ENCODE measurements at regions not wholly inside any gene's neighbourhood (a gene's known extent, or its start where the extent isn't known, plus 50 kb on each side); places are given as distances from the start of the nearest gene placed in this dataset.

DNA sequence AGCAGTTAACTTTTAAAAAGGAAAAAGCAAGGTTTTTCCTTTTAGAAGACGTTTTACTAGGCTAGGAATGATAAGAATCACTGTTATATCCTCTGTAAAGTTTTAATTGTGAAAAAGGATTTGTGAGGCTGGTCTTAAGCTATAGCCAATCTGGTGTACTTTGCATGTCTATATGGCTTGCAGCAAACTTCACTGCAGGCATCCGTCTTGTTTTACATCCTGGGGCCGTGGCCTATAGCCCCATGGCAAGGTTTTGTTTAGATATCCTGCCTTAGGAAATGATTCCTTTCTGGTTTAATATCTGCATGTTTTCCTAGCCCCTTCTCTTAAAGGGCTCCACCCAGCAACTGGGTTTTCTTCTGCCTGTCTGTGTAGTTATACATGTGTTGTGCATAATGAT lies 272.8 kb downstream of the ICE1 start:
- Mint-ChIP-seq H3K36me3 (ENCODE audit: low read depth) (no peaks in the 10 kb centered on the region), H3K27me3 (ENCODE audit: low read depth) (peaks cover 9% of the 10 kb centered on the region), H3K27ac (no peak overlapping the region), H3K4me1 (ENCODE audit: low read depth) (no peaks in the 10 kb centered on the region), H3K4me3 (no peak overlapping the region), H3K9me3 (peaks cover 3% of the 10 kb centered on the region)
- no peak for DNase-seq
- intact Hi-C loops (cut with micrococcal nuclease), result no loop called here
- CTCF ChIA-PET, result interaction anchor here (0.7 kb wide), 2 partner anchors 26 to 84 kb away, joined by 3 read pairs; no protein-coding TSS in a partner anchor

- no peak overlapping the region for H3K27ac Mint-ChIP-seq
- intact Hi-C loops (cut with micrococcal nuclease), result no loop called here
- H3K36me3 Mint-ChIP-seq (ENCODE audit: low read depth), result no peaks in the 10 kb centered on the region
- H3K27me3 Mint-ChIP-seq (ENCODE audit: low read depth), result peaks cover 24% of the 10 kb centered on the region
- no peaks in the 10 kb centered on the region for H3K4me1 Mint-ChIP-seq (ENCODE audit: low read depth)
- H3K4me3 Mint-ChIP-seq, result no peak overlapping the region
- DNase-seq, result no peak
- CTCF ChIA-PET, result no interaction called here
- H3K9me3 Mint-ChIP-seq, result peaks cover 3% of the 10 kb centered on the region
These were observed 266.4 kb downstream of the ICE1 start for GRCh38 chr5:5688925-5689310.

GRCh38 chr5:5688194-5688924 lies 265.9 kb downstream of the ICE1 start:
- Mint-ChIP-seq H3K9me3 (peaks cover 8% of the 10 kb centered on the region), H3K4me1 (ENCODE audit: low read depth) (no peaks in the 10 kb centered on the region), H3K36me3 (ENCODE audit: low read depth) (no peaks in the 10 kb centered on the region), H3K27ac (no peak overlapping the region), H3K27me3 (ENCODE audit: low read depth) (peaks cover 24% of the 10 kb centered on the region), H3K4me3 (no peak overlapping the region)
- intact Hi-C loops (cut with micrococcal nuclease), result no loop called here
- CTCF ChIA-PET, result no interaction called here
- DNase-seq, result no peak

DNA sequence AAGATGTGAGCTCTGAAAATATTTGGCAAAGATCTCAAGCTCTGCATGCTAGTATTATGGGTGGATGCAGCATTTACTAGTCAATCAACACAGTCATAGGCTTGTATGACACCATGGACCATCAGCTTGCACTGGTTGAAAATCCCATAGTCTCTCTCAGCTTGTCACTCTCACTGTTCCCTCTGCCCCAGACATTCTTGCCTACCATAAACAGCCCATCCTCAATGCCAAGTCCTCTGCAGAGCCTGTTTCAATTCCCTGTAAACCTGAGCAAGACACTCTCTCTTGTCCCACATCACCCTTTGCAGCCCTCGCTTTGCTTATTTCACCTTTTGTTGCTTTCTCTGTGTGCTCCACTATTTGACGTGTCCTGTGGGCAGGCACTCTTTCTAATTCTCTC lies 264.6 kb downstream of the ICE1 start:
- H3K4me1 Mint-ChIP-seq (ENCODE audit: low read depth), result no peaks in the 10 kb centered on the region
- H3K9me3 Mint-ChIP-seq, result peaks cover 13% of the 10 kb centered on the region
- no peaks in the 10 kb centered on the region for H3K36me3 Mint-ChIP-seq (ENCODE audit: low read depth)
- H3K27ac Mint-ChIP-seq, result no peak overlapping the region
- intact Hi-C loops (cut with micrococcal nuclease), result no loop called here
- DNase-seq, result no peak
- H3K4me3 Mint-ChIP-seq, result no peak overlapping the region
- CTCF ChIA-PET, result no interaction called here
- peaks cover 24% of the 10 kb centered on the region for H3K27me3 Mint-ChIP-seq (ENCODE audit: low read depth)

- Mint-ChIP-seq H3K36me3 (ENCODE audit: low read depth) (no peaks in the 10 kb centered on the region), H3K9me3 (peaks cover 10% of the 10 kb centered on the region), H3K27me3 (ENCODE audit: low read depth) (peaks cover 20% of the 10 kb centered on the region), H3K4me1 (ENCODE audit: low read depth) (no peaks in the 10 kb centered on the region), H3K4me3 (no peak overlapping the region), H3K27ac (no peak overlapping the region)
- CTCF ChIA-PET, result no interaction called here
- intact Hi-C loops (cut with micrococcal nuclease), result no loop called here
- DNase-seq, result no peak
These were observed 263.9 kb downstream of the ICE1 start for GRCh38 chr5:5686356-5686755.

DNA sequence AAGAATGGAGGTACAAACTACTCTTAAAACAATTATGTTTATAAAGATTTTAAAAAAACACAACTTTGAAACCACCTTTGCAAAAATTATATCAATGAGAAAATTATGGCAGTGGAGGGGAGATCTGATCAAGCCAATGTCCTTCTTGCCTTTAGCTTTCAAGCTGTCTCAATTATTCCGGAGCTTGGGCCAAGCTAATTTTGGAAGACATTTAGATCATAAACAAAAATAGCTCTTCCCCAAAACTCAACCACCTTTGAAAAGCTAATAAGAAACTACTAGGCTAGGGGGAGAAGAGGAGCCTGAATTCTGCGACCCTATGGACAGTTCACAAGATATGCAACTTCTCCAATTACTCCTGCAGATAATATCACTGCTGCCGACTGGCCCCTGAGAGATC lies 263.3 kb downstream of the ICE1 start:
- CTCF ChIA-PET, result no interaction called here
- H3K4me1 Mint-ChIP-seq (ENCODE audit: low read depth), result no peaks in the 10 kb centered on the region
- peaks cover 20% of the 10 kb centered on the region for H3K27me3 Mint-ChIP-seq (ENCODE audit: low read depth)
- peaks cover 10% of the 10 kb centered on the region for H3K9me3 Mint-ChIP-seq
- no peak overlapping the region for H3K27ac Mint-ChIP-seq
- no peak for DNase-seq
- no peak overlapping the region for H3K4me3 Mint-ChIP-seq
- H3K36me3 Mint-ChIP-seq (ENCODE audit: low read depth), result no peaks in the 10 kb centered on the region
- intact Hi-C loops (cut with micrococcal nuclease), result no loop called here

DNA sequence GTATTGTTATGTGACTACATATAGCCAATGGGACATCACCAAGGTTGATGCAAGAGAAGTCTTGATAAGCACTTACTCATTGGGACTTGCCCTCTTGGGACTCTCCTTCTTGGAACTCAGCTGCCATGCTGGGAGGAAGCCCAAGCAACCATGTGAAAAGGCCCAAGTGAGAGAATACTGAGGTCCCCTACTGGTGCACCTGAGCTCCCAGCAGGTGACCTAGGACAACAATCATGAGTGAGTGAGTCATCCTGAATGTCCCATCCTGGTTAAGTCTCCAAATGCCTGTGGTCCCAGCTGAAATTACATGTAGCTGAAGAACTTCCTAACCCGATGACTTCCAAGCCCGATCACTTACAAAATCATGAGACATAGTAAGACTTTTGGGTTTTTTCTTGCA lies 260.7 kb downstream of the ICE1 start:
- no peaks in the 10 kb centered on the region for H3K36me3 Mint-ChIP-seq (ENCODE audit: low read depth)
- H3K4me1 Mint-ChIP-seq (ENCODE audit: low read depth), result no peaks in the 10 kb centered on the region
- no peak overlapping the region for H3K27ac Mint-ChIP-seq
- CTCF ChIA-PET, result no interaction called here
- H3K9me3 Mint-ChIP-seq, result peaks cover 10% of the 10 kb centered on the region
- peaks cover 8% of the 10 kb centered on the region for H3K27me3 Mint-ChIP-seq (ENCODE audit: low read depth)
- DNase-seq, result no peak
- intact Hi-C loops (cut with micrococcal nuclease), result no loop called here
- H3K4me3 Mint-ChIP-seq, result no peak overlapping the region

DNA sequence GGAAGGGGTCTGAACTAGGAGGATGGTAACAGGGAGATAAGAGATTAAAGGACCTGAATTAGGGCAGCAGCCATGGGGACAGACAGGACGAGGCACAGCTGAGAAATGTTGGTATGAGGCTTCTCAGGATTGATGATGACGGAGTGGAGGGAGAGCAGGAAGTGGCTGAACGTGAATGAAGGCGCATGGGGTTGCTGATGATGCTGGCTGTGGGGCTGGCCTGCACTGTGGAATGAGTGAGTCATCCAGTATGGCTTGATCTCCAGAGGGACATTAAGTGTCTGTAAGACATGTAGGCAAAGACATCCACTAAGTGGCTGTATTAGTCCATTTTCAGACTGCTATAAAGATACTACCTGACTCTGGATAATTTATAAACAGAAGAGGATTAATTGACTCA lies 256.4 kb downstream of the ICE1 start:
- Mint-ChIP-seq H3K27me3 (ENCODE audit: low read depth) (peaks cover 4% of the 10 kb centered on the region), H3K36me3 (ENCODE audit: low read depth) (no peaks in the 10 kb centered on the region), H3K4me3 (no peak overlapping the region), H3K9me3 (peaks cover 12% of the 10 kb centered on the region), H3K4me1 (ENCODE audit: low read depth) (no peaks in the 10 kb centered on the region), H3K27ac (no peak overlapping the region)
- no peak for DNase-seq
- intact Hi-C loops (cut with micrococcal nuclease), result no loop called here
- CTCF ChIA-PET, result no interaction called here

DNA sequence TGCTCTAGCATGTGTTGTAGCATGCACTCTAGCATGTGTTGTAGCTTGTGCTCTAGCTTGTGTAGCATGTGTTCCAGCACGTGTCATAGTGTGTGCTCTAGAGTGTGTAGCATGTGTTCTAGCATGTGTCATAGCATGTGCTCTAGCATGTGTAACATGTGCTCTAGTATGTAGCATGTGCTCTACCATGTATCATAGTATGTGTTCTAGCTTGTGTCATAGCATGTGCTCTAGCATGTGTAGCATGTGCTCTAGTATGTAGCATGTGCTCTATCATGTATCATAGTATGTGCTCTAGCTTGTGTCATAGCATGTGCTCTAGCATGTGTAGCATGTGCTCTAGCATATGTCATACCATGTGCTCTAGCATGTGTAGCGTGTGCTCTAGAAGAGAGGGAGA lies 255.3 kb downstream of the ICE1 start:
- intact Hi-C loops (cut with micrococcal nuclease), result no loop called here
- no peak for DNase-seq
- CTCF ChIA-PET, result no interaction called here
- Mint-ChIP-seq H3K4me1 (ENCODE audit: low read depth) (no peaks in the 10 kb centered on the region), H3K27ac (no peak overlapping the region), H3K4me3 (no peak overlapping the region), H3K36me3 (ENCODE audit: low read depth) (no peaks in the 10 kb centered on the region), H3K27me3 (ENCODE audit: low read depth) (peaks cover 5% of the 10 kb centered on the region), H3K9me3 (peaks cover 6% of the 10 kb centered on the region)

GRCh38 chr5:5676218-5676617 lies 253.7 kb downstream of the ICE1 start:
- Mint-ChIP-seq H3K9me3 (peaks cover 2% of the 10 kb centered on the region), H3K4me3 (no peak overlapping the region), H3K27me3 (ENCODE audit: low read depth) (peaks cover 5% of the 10 kb centered on the region), H3K27ac (no peak overlapping the region), H3K4me1 (ENCODE audit: low read depth) (no peaks in the 10 kb centered on the region), H3K36me3 (ENCODE audit: low read depth) (no peaks in the 10 kb centered on the region)
- intact Hi-C loops (cut with micrococcal nuclease), result no loop called here
- CTCF ChIA-PET, result no interaction called here
- DNase-seq, result no peak

- Mint-ChIP-seq H3K27me3 (ENCODE audit: low read depth) (peaks cover 5% of the 10 kb centered on the region), H3K27ac (no peak overlapping the region), H3K9me3 (peaks cover 2% of the 10 kb centered on the region), H3K4me1 (ENCODE audit: low read depth) (no peaks in the 10 kb centered on the region), H3K4me3 (no peak overlapping the region), H3K36me3 (ENCODE audit: low read depth) (no peaks in the 10 kb centered on the region)
- CTCF ChIA-PET, result no interaction called here
- intact Hi-C loops (cut with micrococcal nuclease), result no loop called here
- DNase-seq, result no peak
These were observed 253.0 kb downstream of the ICE1 start for GRCh38 chr5:5675511-5675910.

- DNase-seq, result no peak
- no peaks in the 10 kb centered on the region for H3K36me3 Mint-ChIP-seq (ENCODE audit: low read depth)
- H3K4me3 Mint-ChIP-seq, result no peak overlapping the region
- intact Hi-C loops (cut with micrococcal nuclease), result no loop called here
- H3K4me1 Mint-ChIP-seq (ENCODE audit: low read depth), result no peaks in the 10 kb centered on the region
- CTCF ChIA-PET, result no interaction called here
- no peak overlapping the region for H3K27ac Mint-ChIP-seq
- H3K27me3 Mint-ChIP-seq (ENCODE audit: low read depth), result peaks cover 3% of the 10 kb centered on the region
- H3K9me3 Mint-ChIP-seq, result no peaks in the 10 kb centered on the region
These were observed 249.3 kb downstream of the ICE1 start for GRCh38 chr5:5671823-5672222.

- CTCF ChIA-PET, result no interaction called here
- Mint-ChIP-seq H3K4me1 (ENCODE audit: low read depth) (no peaks in the 10 kb centered on the region), H3K36me3 (ENCODE audit: low read depth) (no peaks in the 10 kb centered on the region), H3K4me3 (no peak overlapping the region), H3K9me3 (no peaks in the 10 kb centered on the region), H3K27me3 (ENCODE audit: low read depth) (peaks cover 7% of the 10 kb centered on the region), H3K27ac (no peak overlapping the region)
- intact Hi-C loops (cut with micrococcal nuclease), result no loop called here
- no peak for DNase-seq
These were observed 244.7 kb downstream of the ICE1 start for GRCh38 chr5:5667136-5667554.
